ENCODE measurements at regions not wholly inside any gene's neighbourhood (a gene's known extent, or its start where the extent isn't known, plus 50 kb on each side); places are given as distances from the start of the nearest gene placed in this dataset.
"Not testable (repeated sequence)": the region's sequence is repeated elsewhere in the genome, so short reads cannot be mapped to it uniquely, and the experiment has no call there.

DNA sequence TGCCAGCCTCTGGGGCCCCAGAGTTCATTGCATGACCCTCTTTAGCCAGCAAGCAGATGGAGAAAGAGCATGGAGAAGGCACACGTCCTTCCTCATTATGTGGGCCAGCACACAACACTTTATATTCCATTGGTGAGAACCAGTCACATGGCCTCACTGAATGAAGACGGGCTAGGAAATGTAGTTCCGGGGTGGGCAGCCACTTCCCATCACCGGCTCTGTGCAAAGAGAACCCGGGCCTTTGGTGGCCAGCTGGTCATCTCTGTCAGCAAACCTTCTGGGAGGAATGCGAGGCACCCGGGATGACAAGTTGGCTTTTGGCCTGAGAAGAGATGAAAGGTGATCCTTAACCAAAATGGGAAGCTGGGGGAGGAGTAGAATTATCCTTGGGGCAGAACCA, 90.2 kb upstream of the VGLL4 start:
- no peak for FAIRE-seq
- H3K4me3 ChIP-seq (ENCODE audit: low read depth, low read length) = no peak overlapping the region
- TF ChIP-seq CTCF (IDR thresholded peaks at IDR 0.05; ENCODE audit: insufficient read depth, low read length, severe bottlenecking) = no peak
- H3K27me3 ChIP-seq (ENCODE audit: control insufficient read depth, insufficient read depth, low read length) = no peaks in the 10 kb centered on the region
- no peak for DNase-seq (ENCODE audit: low read depth)
- no peaks in the 10 kb centered on the region for H3K36me3 ChIP-seq (ENCODE audit: control insufficient read depth, insufficient read depth, low read length)

- H3K27me3 ChIP-seq (ENCODE audit: control insufficient read depth, insufficient read depth, low read length) = peaks cover 5% of the 10 kb centered on the region
- no peaks in the 10 kb centered on the region for H3K36me3 ChIP-seq (ENCODE audit: control insufficient read depth, insufficient read depth, low read length)
- TF ChIP-seq CTCF (IDR thresholded peaks at IDR 0.05; ENCODE audit: insufficient read depth, low read length, severe bottlenecking) = no peak
- FAIRE-seq (no peak), DNase-seq (ENCODE audit: low read depth) (peak; percentile 37)
- H3K4me3 ChIP-seq (ENCODE audit: low read depth, low read length) = no peak overlapping the region
Observed at GRCh38 chr3:11727207-11727606, 83.5 kb upstream of the VGLL4 start.

DNA sequence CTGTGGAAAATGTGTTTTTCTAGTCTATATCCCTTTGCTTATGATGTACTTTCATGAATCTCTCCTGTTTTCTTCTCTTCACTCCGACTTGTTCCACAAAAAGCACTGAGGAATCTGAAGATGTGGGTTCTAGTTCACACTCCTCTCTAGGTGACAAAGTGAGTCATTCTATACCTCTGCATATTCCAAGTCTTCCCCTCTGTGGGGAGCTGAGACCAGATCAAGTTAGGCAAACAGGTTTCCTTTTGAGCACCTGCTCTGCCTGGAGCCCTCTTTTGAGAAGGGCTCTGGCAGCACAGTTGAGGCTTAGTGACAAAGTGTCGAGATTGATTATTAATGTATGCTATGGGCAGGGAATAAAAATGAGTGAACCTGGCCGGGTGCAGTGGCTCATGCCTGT, 82.4 kb upstream of the VGLL4 start:
- H3K4me3 ChIP-seq (ENCODE audit: low read depth, low read length) = no peak overlapping the region
- TF ChIP-seq CTCF (IDR thresholded peaks at IDR 0.05; ENCODE audit: insufficient read depth, low read length, severe bottlenecking) = no peak
- no peaks in the 10 kb centered on the region for H3K36me3 ChIP-seq (ENCODE audit: control insufficient read depth, insufficient read depth, low read length)
- DNase-seq (ENCODE audit: low read depth) (no peak), FAIRE-seq (no peak)
- H3K27me3 ChIP-seq (ENCODE audit: control insufficient read depth, insufficient read depth, low read length) = peaks cover 5% of the 10 kb centered on the region

DNA sequence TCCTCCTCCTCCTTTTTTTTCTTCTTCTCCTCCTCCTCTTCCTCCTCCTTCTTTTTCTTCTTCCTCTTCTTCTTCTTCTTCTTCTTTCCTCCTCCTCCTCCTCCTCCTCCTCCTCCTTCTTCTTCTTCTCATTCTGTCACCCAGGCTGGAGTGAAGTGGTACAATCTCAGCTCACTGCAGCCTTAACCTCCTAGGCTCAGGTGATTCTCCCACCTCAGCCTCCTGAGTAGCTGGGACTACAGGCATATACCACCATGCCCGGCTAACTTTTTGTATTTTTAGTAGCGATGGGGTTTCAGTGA, 81.6 kb upstream of the VGLL4 start:
- FAIRE-seq; H3K27me3 ChIP-seq (ENCODE audit: control insufficient read depth, insufficient read depth, low read length); H3K36me3 ChIP-seq (ENCODE audit: control insufficient read depth, insufficient read depth, low read length); H3K4me3 ChIP-seq (ENCODE audit: low read depth, low read length); DNase-seq (ENCODE audit: low read depth): not testable (repeated sequence)

DNA sequence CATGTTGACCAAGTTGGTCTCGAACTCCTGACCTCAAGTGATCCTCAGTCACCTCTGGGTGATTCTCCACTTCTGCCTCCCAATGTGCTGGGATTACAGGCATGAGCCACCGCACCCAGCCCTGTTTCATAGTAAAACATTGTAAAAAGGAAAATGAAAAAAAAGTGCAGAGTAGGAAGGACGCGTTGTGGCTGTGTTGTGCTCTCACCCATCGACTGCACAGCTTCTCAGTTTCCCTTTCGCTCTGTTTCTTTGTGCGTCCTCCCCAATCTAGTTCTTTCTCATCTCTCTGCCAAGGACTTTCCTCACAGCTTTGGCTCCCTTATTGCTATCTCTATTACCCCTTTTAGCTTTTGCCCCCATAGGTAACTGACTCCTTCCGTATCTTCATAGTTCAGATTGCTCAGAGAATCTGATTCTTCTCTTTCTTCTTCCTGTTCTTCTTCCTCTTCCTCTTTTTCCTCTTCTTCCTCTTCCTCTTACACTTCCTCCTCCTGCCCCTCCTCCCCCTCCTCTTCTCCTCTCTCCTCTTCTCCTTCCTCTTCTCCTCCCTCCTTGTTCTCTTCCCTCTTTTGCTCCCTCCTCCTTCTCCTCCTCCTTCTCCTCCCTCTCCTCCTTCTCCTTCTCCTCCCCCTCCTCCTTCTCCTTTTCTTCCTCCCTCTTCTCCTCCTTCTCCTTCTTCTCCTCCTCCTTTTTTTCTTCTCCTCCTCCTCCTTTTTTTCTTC, 81.1 kb upstream of the VGLL4 start:
- TF ChIP-seq CTCF (IDR thresholded peaks at IDR 0.05; ENCODE audit: insufficient read depth, low read length, severe bottlenecking) = no peak
- no peaks in the 10 kb centered on the region for H3K36me3 ChIP-seq (ENCODE audit: control insufficient read depth, insufficient read depth, low read length)
- FAIRE-seq = no peak
- peaks cover 5% of the 10 kb centered on the region for H3K27me3 ChIP-seq (ENCODE audit: control insufficient read depth, insufficient read depth, low read length)
- no peak overlapping the region for H3K4me3 ChIP-seq (ENCODE audit: low read depth, low read length)
- no peak for DNase-seq (ENCODE audit: low read depth)

DNA sequence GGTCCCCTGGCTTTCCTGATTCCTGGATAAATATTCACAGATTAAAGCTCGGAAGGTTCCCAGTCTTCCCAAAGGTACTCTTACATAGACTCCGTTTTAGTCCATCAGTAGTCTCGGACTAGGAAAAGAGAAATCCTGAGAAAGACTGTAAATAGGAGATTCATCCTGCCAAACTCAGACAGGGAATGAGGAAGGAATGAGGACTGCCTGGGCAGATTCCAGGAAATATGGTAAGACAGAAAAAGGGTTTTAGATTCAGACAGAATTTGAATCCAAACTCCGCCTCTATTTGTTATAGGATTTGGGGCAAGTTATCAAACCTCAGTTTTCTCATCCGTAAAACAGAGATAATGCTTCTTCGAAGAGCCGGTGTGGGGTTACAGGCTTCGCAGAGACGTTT, 77.8 kb upstream of the VGLL4 start:
- H3K4me3 ChIP-seq (ENCODE audit: low read depth, low read length) = no peak overlapping the region
- TF ChIP-seq CTCF (IDR thresholded peaks at IDR 0.05; ENCODE audit: insufficient read depth, low read length, severe bottlenecking) = no peak
- H3K27me3 ChIP-seq (ENCODE audit: control insufficient read depth, insufficient read depth, low read length) = peaks cover 4% of the 10 kb centered on the region
- H3K36me3 ChIP-seq (ENCODE audit: control insufficient read depth, insufficient read depth, low read length) = no peaks in the 10 kb centered on the region
- DNase-seq (ENCODE audit: low read depth) = no peak
- FAIRE-seq = no peak

Measured in bronchial epithelial cell (primary cell).